ENCODE measurements at regions not wholly inside any gene's neighbourhood (a gene's known extent, or its start where the extent isn't known, plus 50 kb on each side); places are given as distances from the start of the nearest gene placed in this dataset.

DNA sequence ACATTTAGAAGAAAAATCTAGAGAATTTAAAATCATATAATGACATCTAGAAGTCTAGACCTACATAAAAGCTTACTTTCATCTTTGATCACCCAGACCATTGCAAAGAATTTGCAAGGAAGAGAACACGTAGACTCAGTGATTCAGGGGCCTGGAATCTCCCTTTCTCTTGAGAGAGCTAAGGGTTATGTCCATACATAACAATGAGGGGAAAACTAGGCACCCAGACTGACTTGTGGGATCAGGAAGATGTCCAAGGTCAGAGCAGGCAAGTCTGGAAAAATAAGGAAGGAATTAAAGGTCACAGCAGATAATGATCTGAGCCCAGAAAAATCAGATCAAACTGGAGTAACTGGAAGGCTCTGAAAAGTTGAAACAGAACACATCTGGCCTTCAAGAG, 198.4 kb upstream of the SFRP2 start:
- Histone ChIP-seq H2BK5ac (ENCODE audit: low read depth, low read length) (no peak overlapping the region), H2AFZ (ENCODE audit: low read length) (no peak overlapping the region), H3K79me2 (ENCODE audit: control insufficient read depth in 1 of 2, insufficient read depth in 2 of 2, low read length in 2 of 2) (no peaks in the 10 kb centered on the region), H4K8ac (ENCODE audit: extremely low read depth, insufficient read depth, low read length) (no peak overlapping the region), H4K20me1 (replicated peaks in 1 of 2; ENCODE audit: control insufficient read depth in 1 of 2, insufficient read depth in 2 of 2, low read length in 2 of 2) (no peaks in the 10 kb centered on the region), H3K27me3 (replicated peaks in 1 of 4; ENCODE audit: control insufficient read depth in 3 of 4, extremely low read depth in 1 of 4, insufficient read depth in 3 of 4, low read length in 3 of 4) (peaks cover 0 to 1% (median 0%) of the 10 kb centered on the region in 4 experiments; a peak in 1 of 7 replicates), H2AK5ac (ENCODE audit: low read depth, low read length) (no peak overlapping the region), H3K9ac (replicated peaks in 1 of 4; ENCODE audit: extremely low read depth in 1 of 4, low read depth in 3 of 4, low read length in 3 of 4) (no peak overlapping the region), H3K79me1 (ENCODE audit: low read depth, low read length) (no peaks in the 10 kb centered on the region), H3K18ac (ENCODE audit: extremely low read depth, low read length) (no peak overlapping the region), H3K4me3 (ENCODE audit: extremely low read depth in 1 of 4, insufficient read depth in 2 of 4, low read depth in 3 of 4, low read length in 4 of 4) (no peak overlapping the region), H2BK20ac (ENCODE audit: low read length) (no peak overlapping the region), H3K9me3 (ENCODE audit: insufficient read depth in 2 of 2, low read depth in 1 of 2, low read length in 1 of 2) (peaks cover 2 to 6% of the 10 kb centered on the region in 2 experiments; a peak in 1 of 4 replicates), H4K91ac (replicated peaks; ENCODE audit: insufficient read length, low read length) (no peak overlapping the region), H3K4ac (replicated peaks; ENCODE audit: insufficient read length, low read depth, low read length) (no peak overlapping the region), H3K4me1 (replicated peaks in 1 of 4; ENCODE audit: control insufficient read depth in 3 of 4, insufficient read depth in 4 of 4, low read length in 3 of 4) (no peaks in the 10 kb centered on the region), H3K27ac (ENCODE audit: low read depth, low read length) (no peak overlapping the region), H3K14ac (ENCODE audit: insufficient read length) (no peak overlapping the region), H2BK120ac (replicated peaks; ENCODE audit: low read depth, low read length) (no peak overlapping the region), H4K5ac (ENCODE audit: insufficient read length, low read depth, low read length) (no peak overlapping the region), H2BK15ac (ENCODE audit: low read length) (no peak overlapping the region), H3K4me2 (ENCODE audit: insufficient read depth in 1 of 2, low read depth in 2 of 2, low read length in 2 of 2) (no peak overlapping the region), H3K23me2 (ENCODE audit: low read depth, low read length) (no peaks in the 10 kb centered on the region), H3K36me3 (ENCODE audit: control insufficient read depth in 2 of 4, insufficient read depth in 4 of 4, low read length in 3 of 4) (no peaks in the 10 kb centered on the region), H2BK12ac (ENCODE audit: low read depth, low read length) (no peak overlapping the region), H3K56ac (replicated peaks; ENCODE audit: insufficient read length, low read depth, low read length) (no peak overlapping the region), H3K23ac (ENCODE audit: insufficient read length) (no peak overlapping the region)
- POLR2A ChIA-PET (ENCODE audit: partially characterized antibody): no interaction called here
- WGBS, 2 experiments (ENCODE audit: extremely low coverage in 1 of 2, insufficient coverage in 1 of 2, insufficient read length in 1 of 2, insufficient replicate concordance in 2 of 2, low coverage in 1 of 2, low lambda C conversion rate in 2 of 2, missing lambda C conversion rate in 1 of 2): 67% methylated on average over 1 of the region's 1 CpG; no CpG with 5 or more reads in 1 of the 2 experiments
- CTCF ChIA-PET (ENCODE audit: partially characterized antibody): interaction anchor here (1.0 to 1.3 kb wide), 4 partner anchors 23 to 195 kb away, joined by 3 read pairs; no protein-coding TSS in a partner anchor
- DNase-seq (ENCODE audit: low read depth in 1 of 2, low spot score in 2 of 2): no peak
- no peak for FAIRE-seq
- no peak for TF ChIP-seq EZH2 (IDR thresholded peaks at IDR 0.05; ENCODE audit: low read depth, low read length, severe bottlenecking)
- no peak for TF ChIP-seq RNF2 (IDR thresholded peaks at IDR 0.05; ENCODE audit: borderline replicate concordance, low read depth, low read length, missing control alignments, poor library complexity, severe bottlenecking)
- TF ChIP-seq YY1 (IDR thresholded peaks at IDR 0.05; ENCODE audit: low read depth, low read length): no peak
- TF ChIP-seq SP2 (IDR thresholded peaks at IDR 0.05; ENCODE audit: low read length): no peak
- TF ChIP-seq, protein P1, sequence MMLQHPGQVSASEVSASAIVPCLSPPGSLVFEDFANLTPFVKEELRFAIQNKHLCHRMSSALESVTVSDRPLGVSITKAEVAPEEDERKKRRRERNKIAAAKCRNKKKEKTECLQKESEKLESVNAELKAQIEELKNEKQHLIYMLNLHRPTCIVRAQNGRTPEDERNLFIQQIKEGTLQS (IDR thresholded peaks at IDR 0.05; ENCODE audit: insufficient read depth, low read depth, low read length): no peak
- no peak for TF ChIP-seq GABPA (IDR thresholded peaks at IDR 0.05; ENCODE audit: borderline replicate concordance, insufficient read depth, low read length)
- TF ChIP-seq SRF (IDR thresholded peaks at IDR 0.05; ENCODE audit: low read depth, low read length): no peak
- TF ChIP-seq POU5F1 (IDR thresholded peaks at IDR 0.05; ENCODE audit: low read depth, low read length): no peak
- no peak for TF ChIP-seq RAD21 (IDR thresholded peaks at IDR 0.05 in 1 of 2, conservative IDR thresholded peaks at IDR 0.05 in 1 of 2; ENCODE audit: low read depth in 2 of 2, low read length in 2 of 2)
- no peak for TF ChIP-seq SUZ12 (IDR thresholded peaks at IDR 0.05; ENCODE audit: low read length)
- TF ChIP-seq, protein P2, sequence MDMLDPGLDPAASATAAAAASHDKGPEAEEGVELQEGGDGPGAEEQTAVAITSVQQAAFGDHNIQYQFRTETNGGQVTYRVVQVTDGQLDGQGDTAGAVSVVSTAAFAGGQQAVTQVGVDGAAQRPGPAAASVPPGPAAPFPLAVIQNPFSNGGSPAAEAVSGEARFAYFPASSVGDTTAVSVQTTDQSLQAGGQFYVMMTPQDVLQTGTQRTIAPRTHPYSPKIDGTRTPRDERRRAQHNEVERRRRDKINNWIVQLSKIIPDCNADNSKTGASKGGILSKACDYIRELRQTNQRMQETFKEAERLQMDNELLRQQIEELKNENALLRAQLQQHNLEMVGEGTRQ (IDR thresholded peaks at IDR 0.05; ENCODE audit: low read length): no peak
- no peak for TF ChIP-seq CREB1 (IDR thresholded peaks at IDR 0.05)
- TF ChIP-seq BACH1 (IDR thresholded peaks at IDR 0.05; ENCODE audit: low read length): no peak

Measured in H1 (cell line).